HepG2 (cell line): ENCODE measurements at regions not wholly inside any gene's neighbourhood (a gene's known extent, or its start where the extent isn't known, plus 50 kb on each side); places are given as distances from the start of the nearest gene placed in this dataset.

ENCODE experiments used
- ATF2 ChIP-seq: sonication (generic); formaldehyde crosslinking; IDR thresholded peaks from 2 replicates; pipeline ENCODE4 v1.4.0; 2020; ENCODE audit warnings: missing genetic modification reagents
- CHD2 ChIP-seq: IDR thresholded peaks from 2 replicates; pipeline ENCODE4 v1.6.1; 2011; ENCODE audit warnings: low read depth, low read length, improper control_type of control experiment
- CTCF ChIP-seq: sonication (generic); formaldehyde crosslinking; IDR thresholded peaks from 2 replicates; pipeline ENCODE4 v1.5.0; 2020; ENCODE audit warnings: mild to moderate bottlenecking, missing genetic modification reagents, moderate library complexity
- DMAP1 ChIP-seq: IDR thresholded peaks from 2 replicates; pipeline ENCODE4 v1.6.1; 2016
- LCORL ChIP-seq, 2 experiments: fragments of 450-650 bp in 1 of 2; sonication (generic) in 1 of 2; formaldehyde crosslinking in 1 of 2; IDR thresholded peaks; 2 replicates each; pipeline versions ENCODE4 v1.5.0 to v1.6.1; 2017 to 2020; ENCODE audit warnings: antibody characterized with exemption in 1 of 2, missing genetic modification reagents in 1 of 2
- MYNN ChIP-seq: sonication (generic); formaldehyde crosslinking; IDR thresholded peaks from 2 replicates; pipeline ENCODE4 v1.4.0; 2020; ENCODE audit warnings: mild to moderate bottlenecking, low read depth, missing genetic modification reagents
- NR2C2 ChIP-seq: sonication (generic); formaldehyde crosslinking; IDR thresholded peaks from 2 replicates; pipeline ENCODE4 v1.4.0; 2020; ENCODE audit warnings: missing genetic modification reagents, mild to moderate bottlenecking, moderate library complexity, borderline replicate concordance
- PHF8 ChIP-seq: sonication (generic); formaldehyde crosslinking; IDR thresholded peaks from 2 replicates; pipeline ENCODE4 v1.5.0; 2020; ENCODE audit warnings: missing genetic modification reagents
- POLR2AphosphoS5 ChIP-seq: IDR thresholded peaks from 2 replicates; pipeline ENCODE4 v1.6.1; 2012; ENCODE audit warnings: low read depth, low read length
- THYN1 ChIP-seq: sonication (generic); formaldehyde crosslinking; IDR thresholded peaks from 2 replicates; pipeline ENCODE4 v1.8.1; 2023; ENCODE audit warnings: low read depth, mild to moderate bottlenecking, moderate library complexity, missing genetic modification reagents, borderline replicate concordance
- ZBTB1 ChIP-seq: sonication (generic); formaldehyde crosslinking; IDR thresholded peaks from 2 replicates; pipeline ENCODE4 v1.4.0; 2020; ENCODE audit warnings: missing genetic modification reagents, borderline replicate concordance
- ZFP36L2 ChIP-seq: sonication (generic); formaldehyde crosslinking; IDR thresholded peaks from 2 replicates; pipeline ENCODE4 v1.4.0; 2020; ENCODE audit warnings: missing genetic modification reagents
- ZSCAN5A ChIP-seq: sonication (generic); formaldehyde crosslinking; IDR thresholded peaks from 2 replicates; pipeline ENCODE4 v1.8.0; 2022; ENCODE audit warnings: mild to moderate bottlenecking, missing genetic modification reagents, borderline replicate concordance

GRCh38 chr4:36740796-36741310 lies 459.4 kb downstream of the DTHD1 start:
- TF ChIP-seq ZFP36L2 (no peak), THYN1 (CRISPR knock-in tag) (no peak), CHD2 (no peak), NR2C2 (CRISPR knock-in tag) (no peak), MYNN (CRISPR knock-in tag) (no peak), CTCF (CRISPR knock-in tag) (no peak), ZBTB1 (CRISPR knock-in tag) (no peak), LCORL (IDR thresholded peaks at IDR 0.05) (no peak), LCORL (CRISPR knock-in tag; IDR thresholded peaks at IDR 0.05) (no peak), POLR2AphosphoS5 (no peak), ZSCAN5A (CRISPR knock-in tag) (no peak), ATF2 (no peak), PHF8 (CRISPR knock-in tag) (no peak), DMAP1 (CRISPR knock-in tag) (no peak)
